IMR-90 (cell line): ENCODE measurements at regions not wholly inside any gene's neighbourhood (a gene's known extent, or its start where the extent isn't known, plus 50 kb on each side); places are given as distances from the start of the nearest gene placed in this dataset.

ENCODE experiments used
- ATAC-seq: fragments of 200-7000 bp; cut with Tn5 transposase; 2 replicates; pipeline ENCODE4 v1.9.1; 2020; ENCODE audit warnings: low read depth, mild to moderate bottlenecking, moderate library complexity
- BruUV-seq: library from RNA; stranded (reverse); fragments of 400-500 nt; replicated peaks from 2 replicates; lab custom pipeline; 2021; lab: Mats Ljungman, UMichigan
- CTCF ChIA-PET: fragments of 300-600 bp; formaldehyde crosslinking; extraction: SDS; loops from one replicate; lab custom pipeline; 2021; ENCODE audit warnings: antibody characterized with exemption; lab: Yijun Ruan, JAX
- POLR2A ChIA-PET: fragments of 300-600 bp; sonication (Branson Sonifier 250); formaldehyde crosslinking; loops from one replicate; lab custom pipeline; 2022; ENCODE audit warnings: antibody characterized with exemption; ENCODE audit not compliant: unreplicated experiment; lab: Charles Lee
- DNase-seq: peaks from one replicate; pipeline ENCODE4 v3.0.0; 2013
- H2AFZ ChIP-seq: replicated peaks from 2 replicates; pipeline ENCODE3; 2013; ENCODE audit warnings: low read length, mild to moderate bottlenecking; ENCODE audit not compliant: poor library complexity
- H2AK5ac ChIP-seq: 2 replicates; pipeline ENCODE4 v1.6.1; 2013; ENCODE audit warnings: low read depth, low read length, inconsistent platforms
- H2AK9ac ChIP-seq: replicated peaks from 2 replicates; pipeline ENCODE3; 2013; ENCODE audit warnings: mild to moderate bottlenecking, low read depth, low read length, moderate library complexity; ENCODE audit not compliant: poor library complexity
- H2BK120ac ChIP-seq: 2 replicates; pipeline ENCODE4 v1.6.1; 2013; ENCODE audit warnings: low read depth, low read length, inconsistent platforms
- H2BK15ac ChIP-seq: 3 replicates; pipeline ENCODE4 v1.6.1; 2013; ENCODE audit warnings: low read depth, low read length, inconsistent platforms
- H2BK20ac ChIP-seq: 2 replicates; pipeline ENCODE4 v1.6.1; 2013; ENCODE audit warnings: low read depth, mild to moderate bottlenecking, inconsistent platforms, low read length, moderate library complexity
- H2BK5ac ChIP-seq: 2 replicates; pipeline ENCODE4 v1.6.1; 2013; ENCODE audit warnings: mild to moderate bottlenecking, low read depth, low read length, inconsistent platforms; ENCODE audit not compliant: poor library complexity, severe bottlenecking
- H3K14ac ChIP-seq: replicated peaks from 2 replicates; pipeline ENCODE4 v1.6.1; 2013; ENCODE audit warnings: low read depth, low read length, inconsistent platforms
- H3K18ac ChIP-seq: 2 replicates; pipeline ENCODE4 v1.6.1; 2013; ENCODE audit warnings: low read depth, low read length, control low read depth
- H3K23ac ChIP-seq: 2 replicates; pipeline ENCODE4 v1.6.1; 2013; ENCODE audit warnings: low read depth, low read length, inconsistent platforms
- H3K27ac ChIP-seq: 2 replicates; pipeline ENCODE4 v1.5.1; 2013; ENCODE audit warnings: mild to moderate bottlenecking, control low read depth, low read length; ENCODE audit not compliant: insufficient read depth
- H3K27me3 ChIP-seq: 2 replicates; pipeline ENCODE4 v1.6.1; 2013; ENCODE audit warnings: low read length; ENCODE audit not compliant: control insufficient read depth, insufficient read depth
- H3K36me3 ChIP-seq: 2 replicates; pipeline ENCODE4 v1.6.1; 2013; ENCODE audit warnings: low read length, mixed read lengths; ENCODE audit not compliant: control insufficient read depth, insufficient read depth
- H3K4ac ChIP-seq: 2 replicates; pipeline ENCODE4 v1.6.1; 2013; ENCODE audit warnings: low read depth, low read length, inconsistent platforms
- H3K4me1 ChIP-seq: 2 replicates; pipeline ENCODE4 v1.6.1; 2013; ENCODE audit warnings: low read length, mixed read lengths; ENCODE audit not compliant: control insufficient read depth, insufficient read depth
- H3K4me2 ChIP-seq: 2 replicates; pipeline ENCODE4 v1.6.1; 2013; ENCODE audit warnings: low read depth, mild to moderate bottlenecking, control low read depth, low read length, moderate library complexity
- H3K4me3 ChIP-seq: 2 replicates; pipeline ENCODE4 v1.5.1; 2013; ENCODE audit warnings: low read depth, mild to moderate bottlenecking, control low read depth, low read length, moderate library complexity; ENCODE audit not compliant: insufficient read depth
- H3K56ac ChIP-seq: 2 replicates; pipeline ENCODE4 v1.6.1; 2013; ENCODE audit warnings: low read length, inconsistent platforms; ENCODE audit not compliant: insufficient read depth; ENCODE audit errors: extremely low read depth
- H3K79me1 ChIP-seq, 2 experiments: 2 replicates each; pipeline ENCODE4 v1.6.1; 2013; ENCODE audit warnings: low read length in 2 of 2, inconsistent platforms in 1 of 2, low read depth in 1 of 2
- H3K9ac ChIP-seq: 2 replicates; pipeline ENCODE4 v1.6.1; 2013; ENCODE audit warnings: low read depth, low read length, control low read depth
- H3K9me1 ChIP-seq: 2 replicates; pipeline ENCODE4 v1.6.1; 2013; ENCODE audit warnings: low read length, inconsistent platforms; ENCODE audit not compliant: insufficient read depth
- H3K9me3 ChIP-seq: 2 replicates; pipeline ENCODE4 v1.6.1; 2013; ENCODE audit warnings: low read length; ENCODE audit not compliant: control insufficient read depth, insufficient read depth
- H4K20me1 ChIP-seq: 2 replicates; pipeline ENCODE4 v1.6.1; 2013; ENCODE audit warnings: low read length, inconsistent platforms; ENCODE audit not compliant: insufficient read depth
- H4K5ac ChIP-seq: 2 replicates; pipeline ENCODE4 v1.6.1; 2013; ENCODE audit warnings: mild to moderate bottlenecking, low read depth, low read length, control low read depth
- H4K8ac ChIP-seq, 2 experiments: 2 replicates each; pipeline ENCODE4 v1.6.1; 2013; ENCODE audit warnings: low read depth in 2 of 2, low read length in 2 of 2, control low read depth in 1 of 2, inconsistent platforms in 1 of 2
- H4K91ac ChIP-seq: 2 replicates; pipeline ENCODE4 v1.6.1; 2013; ENCODE audit warnings: low read depth, low read length, inconsistent platforms; ENCODE audit not compliant: insufficient read depth
- FOS ChIP-seq: fragments of 150-350 bp; IDR thresholded peaks from 2 replicates; pipeline ENCODE4 v1.6.1; 2016; ENCODE audit warnings: low read depth, low read length
- POLR2A ChIP-seq: IDR thresholded peaks from 2 replicates; pipeline ENCODE4 v1.6.1; 2012; ENCODE audit warnings: mild to moderate bottlenecking, low read depth, low read length
- WGBS, 2 experiments: methylation state at CpG; one replicate each; pipeline versions ENCODE4 v1.1.5 to v1.1.7; 2013; ENCODE audit warnings: missing lambda C conversion rate in 2 of 2; ENCODE audit not compliant: insufficient read length in 1 of 2; ENCODE audit errors: extremely low coverage in 2 of 2; 5-methylcytosine and 5-hydroxymethylcytosine counted together
- dilution Hi-C: fragments of 300-500 bp; cut with HindIII; formaldehyde crosslinking; loops from one replicate; pipeline ENCODE4 v1.14.3; 2018; ENCODE audit warnings: low sequenced_read_pairs; ENCODE audit not compliant: unreplicated experiment
- in situ Hi-C: fragments of 300-500 bp; cut with MboI; formaldehyde crosslinking; loops from 3 replicates; pipeline ENCODE4 v1.14.3; 2019; ENCODE audit warnings: low sequenced_read_pairs, inconsistent platforms, mixed read lengths
- intact Hi-C: fragments of 100-400 bp; cut with micrococcal nuclease; formaldehyde crosslinking; loops from 2 replicates; pipeline ENCODE4 v1.10.0; 2022

- peak overlapping the region; percentile 79 for H2AFZ ChIP-seq
- peak overlapping the region; percentile 90 for H3K14ac ChIP-seq
- no CpG with 5 or more reads among the region's 2 CpGs for WGBS, 2 experiments
- H3K9me3 ChIP-seq, result no peaks in the 10 kb centered on the region
- H3K9me1 ChIP-seq, result no peaks in the 10 kb centered on the region
- peak overlapping the region; percentile 41 for H2BK20ac ChIP-seq
- H3K4me2 ChIP-seq, result no peak overlapping the region
- DNase-seq (no peak), ATAC-seq (no peak)
- H2BK120ac ChIP-seq, result peak overlapping the region; percentile 85
- H3K18ac ChIP-seq, result peak overlapping the region; percentile 94
- no peak overlapping the region for H3K56ac ChIP-seq
- H4K8ac ChIP-seq, result peak overlapping the region; percentile 4 to 80; a peak in 3 of 4 replicates
- dilution Hi-C loops (no loop called here), in situ Hi-C loops (no loop called here), intact Hi-C loops (loop anchor here (2.0 kb wide), 1 partner anchor 39 kb away; no protein-coding TSS in a partner anchor)
- no TSS peak for BruUV-seq
- no peak overlapping the region for H4K91ac ChIP-seq
- H3K27me3 ChIP-seq, result no peaks in the 10 kb centered on the region
- H2BK5ac ChIP-seq, result peak overlapping the region; percentile 72
- no peak overlapping the region for H3K27ac ChIP-seq
- peak overlapping the region; percentile 19; the same call in 1 of the 3 replicates for H2BK15ac ChIP-seq
- H3K79me1 ChIP-seq, result no peaks in the 10 kb centered on the region
- ChIA-PET CTCF (no interaction called here), POLR2A (no interaction called here)
- H4K5ac ChIP-seq, result peak overlapping the region; percentile 96
- no peak overlapping the region for H3K4me3 ChIP-seq
- H2AK9ac ChIP-seq, result no peak overlapping the region
- no peaks in the 10 kb centered on the region for H4K20me1 ChIP-seq
- H3K4me1 ChIP-seq, result peaks cover 6% of the 10 kb centered on the region
- peak overlapping the region; percentile 25; the same call in 1 of the 2 replicates for H2AK5ac ChIP-seq
- peak overlapping the region; percentile 45; the same call in 1 of the 2 replicates for H3K23ac ChIP-seq
- peak overlapping the region; percentile 83 for H3K4ac ChIP-seq
- TF ChIP-seq POLR2A (no peak), FOS (no peak)
- H3K36me3 ChIP-seq, result no peaks in the 10 kb centered on the region
- H3K9ac ChIP-seq, result no peak overlapping the region
Observed at GRCh38 chr20:4451487-4452081, 202.5 kb upstream of the ADRA1D start.
